Right kidney (tissue), 1 donor: ENCODE measurements at regions not wholly inside any gene's neighbourhood (a gene's known extent, or its start where the extent isn't known, plus 50 kb on each side); places are given as distances from the start of the nearest gene placed in this dataset.
"Not testable (repeated sequence)": the region's sequence is repeated elsewhere in the genome, so short reads cannot be mapped to it uniquely, and the experiment has no call there.

ENCODE experiments used
- DNase-seq: peaks from one replicate; pipeline ENCODE4 v3.0.0-alpha.2; 2016

- DNase-seq: no peak
Measured at GRCh38 chr12:91515944-91516694, 333.5 kb upstream of the DCN start.

DNA sequence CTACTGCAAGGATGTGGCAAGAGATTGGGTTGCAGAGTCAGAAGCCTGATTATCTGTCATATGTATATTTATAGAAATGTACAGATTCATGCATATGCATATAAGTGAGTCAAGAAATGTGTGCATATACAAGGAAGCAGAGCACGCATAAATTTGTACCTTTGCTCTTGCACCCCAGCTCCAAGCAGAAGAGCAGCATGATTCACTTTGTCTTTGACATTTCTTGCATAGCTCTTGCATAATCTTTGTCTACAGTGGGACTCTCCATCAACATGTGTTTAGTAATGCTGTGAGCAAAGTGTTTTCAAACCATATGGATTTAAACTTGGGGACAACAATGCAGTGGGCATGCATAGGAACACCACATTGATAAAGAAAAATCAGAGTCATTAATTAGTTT is 330.7 kb upstream of the DCN start:
- DNase-seq: no peak

GRCh38 chr12:91511795-91512420 is 329.3 kb upstream of the DCN start:
- DNase-seq: no peak

GRCh38 chr12:91507754-91508153 is 325.1 kb upstream of the DCN start:
- no peak for DNase-seq

DNA sequence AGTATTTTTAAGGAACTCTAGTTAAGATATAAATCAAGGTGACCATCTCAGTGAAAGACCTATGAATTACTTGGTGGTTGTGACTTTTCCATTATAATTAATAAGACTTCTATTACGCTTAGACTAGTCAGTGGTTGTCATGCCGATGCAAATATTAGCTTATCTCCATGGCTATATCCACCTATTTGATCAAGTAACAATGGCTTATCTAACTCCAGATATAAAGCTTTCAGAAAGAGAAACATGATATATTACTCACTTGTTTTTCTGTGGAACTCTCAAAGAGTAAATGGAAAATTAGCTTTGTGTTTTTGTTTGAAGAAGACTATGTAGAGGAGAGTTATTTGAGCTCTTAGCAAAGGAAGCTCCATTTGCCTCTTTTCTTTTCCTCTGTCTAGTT is 323.8 kb upstream of the DCN start:
- no peak for DNase-seq

DNA sequence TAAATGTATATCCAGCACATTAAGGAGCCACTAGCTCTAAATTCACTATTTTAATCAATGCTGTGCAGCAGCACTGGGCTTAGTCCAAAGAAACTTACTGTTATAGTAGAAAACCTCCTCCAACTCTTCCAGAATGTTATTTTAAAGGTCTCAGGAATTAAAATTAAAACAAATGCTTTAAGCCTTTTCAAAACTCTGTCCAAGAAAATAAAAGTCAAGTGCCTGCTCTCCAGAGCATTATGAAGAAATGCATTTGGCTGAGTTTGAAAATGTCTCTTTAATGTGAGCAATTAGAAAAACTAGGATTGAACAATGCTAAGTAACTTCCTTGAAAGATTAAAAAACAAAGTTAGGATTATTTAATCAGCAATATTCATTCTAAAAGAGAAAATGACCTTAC is 322.4 kb upstream of the DCN start:
- DNase-seq: no peak

DNA sequence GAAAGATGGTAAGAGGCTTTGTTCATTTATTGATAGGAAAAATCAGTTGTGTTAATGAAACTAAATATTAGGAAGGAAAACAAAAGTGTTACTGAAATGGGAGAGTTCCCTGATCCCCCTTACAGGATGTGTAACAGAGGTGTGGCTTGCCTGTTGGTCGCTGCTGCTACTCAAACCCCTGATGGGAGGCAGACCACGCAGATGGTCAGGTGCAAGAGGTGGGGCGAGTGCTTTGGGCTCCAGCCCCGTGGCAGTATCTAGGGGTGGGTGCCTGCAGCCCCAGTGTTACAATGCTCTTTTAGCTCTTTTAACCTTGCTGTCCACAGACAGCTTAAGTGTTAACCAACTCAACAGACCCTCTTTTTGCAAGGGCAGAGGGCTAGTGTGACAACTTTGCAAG is 319.6 kb upstream of the DCN start:
- no peak for DNase-seq

GRCh38 chr12:91496337-91496736 is 313.7 kb upstream of the DCN start:
- DNase-seq: no peak

DNA sequence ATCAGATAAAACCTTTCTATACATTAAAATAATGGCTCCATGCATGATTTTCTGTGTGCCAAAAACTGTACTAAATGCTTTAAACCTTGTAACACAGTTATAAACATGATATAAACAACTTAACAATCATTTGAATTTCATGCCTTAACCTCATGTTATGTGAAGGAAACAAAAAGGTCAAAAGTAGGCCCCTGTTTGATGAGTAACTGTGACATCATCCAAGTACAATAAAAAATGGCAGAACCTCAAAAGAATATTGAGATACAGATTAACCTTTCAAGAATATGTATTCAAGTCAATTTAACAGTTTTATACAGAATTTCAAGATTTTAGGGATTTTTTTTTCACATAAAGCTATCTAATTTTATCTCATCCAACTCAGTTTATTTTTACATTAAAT is 310.7 kb upstream of the DCN start:
- DNase-seq: no peak

DNA sequence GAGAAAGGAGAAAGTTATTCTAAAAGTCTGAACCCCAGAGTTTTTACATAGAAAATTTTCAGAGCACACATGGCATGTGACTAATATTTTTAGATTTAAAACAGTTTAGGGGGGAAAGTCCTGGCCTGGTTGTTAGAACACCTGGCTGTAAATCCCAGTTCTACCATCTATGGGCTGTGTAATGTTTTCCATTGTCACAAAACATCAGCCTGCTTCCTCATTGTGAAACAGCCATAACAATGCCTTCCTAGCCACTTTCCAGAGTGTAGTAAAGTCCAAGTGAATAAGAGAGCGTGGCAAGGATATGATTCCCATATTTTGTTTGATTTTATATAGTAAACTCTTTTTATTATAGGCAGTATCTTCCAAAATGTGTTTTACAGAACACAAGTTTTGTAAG is 310.0 kb upstream of the DCN start:
- DNase-seq: no peak

- no peak for DNase-seq
Measured at GRCh38 chr12:91490667-91491311, 308.2 kb upstream of the DCN start.

GRCh38 chr12:91483471-91483985 is 300.9 kb upstream of the DCN start:
- DNase-seq: no peak

DNA sequence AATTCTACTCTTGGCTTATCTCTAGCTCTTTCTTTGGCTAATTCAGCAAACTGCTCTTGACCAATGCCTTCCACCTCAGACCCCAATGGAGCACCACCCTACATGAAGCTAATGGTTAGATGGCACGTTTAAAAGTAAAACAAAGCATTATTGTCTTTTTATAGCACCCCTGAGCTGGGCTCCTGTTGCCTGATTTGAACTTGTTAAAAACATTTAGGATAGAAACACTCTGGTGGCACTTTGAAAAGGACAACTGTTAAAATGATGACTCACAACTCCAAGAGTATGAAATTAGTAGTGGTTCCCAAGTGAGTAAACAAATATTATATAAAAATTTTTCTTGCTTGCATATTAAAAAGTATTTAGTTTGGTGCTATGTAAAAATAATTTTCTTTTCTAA is 299.6 kb upstream of the DCN start:
- no peak for DNase-seq

DNA sequence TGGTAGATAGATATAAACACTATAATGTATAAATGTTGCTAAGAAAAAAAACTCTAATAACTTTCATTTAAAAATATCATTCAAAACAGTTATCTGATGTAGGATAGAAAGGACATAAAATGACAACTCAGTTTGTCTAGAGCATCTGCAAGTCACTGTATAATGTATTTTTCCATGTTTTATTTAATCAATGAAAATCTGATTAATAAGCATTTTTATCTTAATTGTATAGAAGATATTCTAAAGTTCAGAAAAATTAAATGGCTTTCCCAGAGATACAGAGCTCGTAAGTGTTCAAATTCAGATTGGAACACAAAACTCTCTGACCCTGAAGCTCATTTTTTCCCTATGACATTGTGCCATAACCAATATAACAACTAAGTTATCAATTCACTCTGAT is 295.9 kb upstream of the DCN start:
- no peak for DNase-seq

DNA sequence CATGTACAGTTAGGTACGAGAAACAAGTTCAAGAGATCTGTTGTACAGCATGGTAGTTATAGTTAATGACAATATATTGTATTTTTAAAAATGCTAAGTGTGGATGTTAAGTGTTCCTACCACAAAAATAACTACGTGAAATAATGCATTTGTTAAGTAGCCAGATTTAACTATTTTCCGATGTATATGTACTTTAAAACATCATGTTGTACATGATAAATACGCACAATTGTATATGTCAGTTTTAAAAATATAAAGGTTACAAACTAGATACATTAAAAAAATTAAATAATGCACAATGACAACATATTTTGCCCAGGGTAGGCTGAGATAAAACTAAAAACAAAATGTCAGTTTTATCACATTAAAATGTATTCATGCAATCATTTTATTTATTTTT is 285.1 kb upstream of the DCN start:
- DNase-seq: no peak

GRCh38 chr12:91461061-91461460 is 278.4 kb upstream of the DCN start:
- DNase-seq: no peak

DNA sequence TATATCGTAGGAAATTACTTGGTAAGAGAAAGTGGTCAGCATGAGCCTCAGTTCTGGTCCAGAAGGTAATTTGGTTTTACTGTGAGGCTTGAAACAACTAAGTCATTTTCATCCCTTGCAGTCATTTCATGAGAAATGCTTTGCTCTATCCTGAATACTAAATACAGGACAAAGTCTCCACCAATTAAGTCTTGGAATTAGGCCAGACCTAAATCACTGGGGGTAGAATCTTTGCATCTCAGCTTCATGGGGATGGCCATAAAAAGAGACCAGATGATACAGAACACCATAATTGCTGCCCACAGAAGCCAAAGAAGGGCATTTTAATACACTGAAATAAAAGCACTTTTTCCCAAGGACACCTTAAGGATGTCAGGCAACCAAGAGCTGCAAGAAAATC is 277.9 kb upstream of the DCN start:
- DNase-seq: no peak

- DNase-seq: no peak
Measured at GRCh38 chr12:91455321-91455720, 272.7 kb upstream of the DCN start.

DNA sequence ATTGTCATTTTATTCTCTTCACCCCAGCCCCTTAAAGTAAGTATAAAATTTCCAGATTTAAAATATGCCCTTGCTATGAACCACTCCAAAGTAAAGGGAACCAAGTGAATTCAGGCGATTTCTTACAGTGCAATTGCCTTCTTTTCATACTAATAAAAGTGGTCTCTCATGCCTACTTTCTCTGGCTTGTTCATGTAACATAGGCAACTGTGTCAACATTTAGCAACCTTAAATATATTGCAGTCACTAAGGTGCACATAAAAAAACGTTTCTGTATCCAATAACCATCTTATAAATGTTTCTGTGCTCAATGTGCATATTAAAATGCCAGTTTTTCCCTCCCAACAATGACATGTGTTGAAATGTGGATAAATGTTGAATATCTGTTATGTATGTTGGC is 271.6 kb upstream of the DCN start:
- no peak for DNase-seq

DNA sequence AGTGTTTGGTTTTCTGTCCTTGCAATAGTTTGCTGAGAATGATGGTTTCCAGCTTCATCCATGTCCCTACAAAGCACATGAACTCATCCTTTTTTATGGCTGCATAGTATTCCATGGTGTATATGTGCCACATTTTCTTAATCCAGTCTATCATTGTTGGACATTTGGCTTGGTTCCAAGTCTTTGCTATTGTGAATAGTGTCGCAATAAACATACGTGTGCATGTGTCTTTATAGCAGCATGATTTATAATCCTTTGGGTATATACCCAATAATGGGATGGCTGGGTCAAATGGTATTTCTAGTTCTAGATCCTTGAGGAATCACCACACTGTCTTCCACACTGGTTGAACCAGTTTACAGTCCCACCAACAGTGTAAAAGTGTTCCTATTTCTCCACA is 269.8 kb upstream of the DCN start:
- DNase-seq: not testable (repeated sequence)

DNA sequence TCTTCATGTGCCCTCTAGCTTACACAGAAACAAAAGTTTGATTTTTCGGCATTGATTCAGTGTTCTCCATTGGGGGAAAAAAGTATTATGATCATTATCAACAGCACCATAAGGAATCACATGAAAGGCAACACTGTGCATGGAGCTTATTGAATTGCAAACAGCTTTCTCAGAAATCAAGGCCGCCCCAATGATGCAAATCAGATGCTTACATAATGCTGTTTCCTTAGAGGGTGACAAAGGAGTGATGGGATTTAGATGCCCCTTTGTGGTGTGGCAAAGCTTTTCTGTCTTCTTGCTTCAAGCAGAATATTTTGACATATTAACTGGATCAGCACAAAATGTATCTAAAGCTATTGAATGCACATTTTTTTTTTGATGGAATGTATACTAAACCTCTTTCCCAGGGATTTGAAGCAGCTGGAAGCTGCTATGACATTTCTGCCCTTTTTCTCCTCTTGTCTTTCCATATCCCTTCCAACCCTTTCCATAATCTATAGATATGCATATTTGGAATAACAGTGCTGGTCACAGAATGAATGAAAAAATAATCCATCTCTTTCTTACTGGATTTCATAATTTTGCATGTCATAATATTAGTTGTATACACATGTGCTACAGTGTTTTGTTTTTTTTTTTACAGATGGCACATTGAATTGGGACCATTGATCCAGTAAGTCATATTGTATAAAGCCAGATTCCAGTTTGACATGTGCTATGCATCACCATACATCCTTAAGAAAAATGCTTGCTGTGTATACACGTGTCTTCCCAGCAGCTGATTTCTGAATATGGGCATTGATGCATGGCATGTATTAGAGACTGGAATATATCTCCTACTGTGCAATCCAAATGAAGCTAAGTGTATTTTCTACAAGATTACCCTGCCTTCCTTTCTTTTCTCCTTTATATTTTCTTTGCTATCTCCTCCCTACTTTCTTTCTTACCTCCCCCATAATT is 259.7 kb upstream of the DCN start:
- no peak for DNase-seq

DNA sequence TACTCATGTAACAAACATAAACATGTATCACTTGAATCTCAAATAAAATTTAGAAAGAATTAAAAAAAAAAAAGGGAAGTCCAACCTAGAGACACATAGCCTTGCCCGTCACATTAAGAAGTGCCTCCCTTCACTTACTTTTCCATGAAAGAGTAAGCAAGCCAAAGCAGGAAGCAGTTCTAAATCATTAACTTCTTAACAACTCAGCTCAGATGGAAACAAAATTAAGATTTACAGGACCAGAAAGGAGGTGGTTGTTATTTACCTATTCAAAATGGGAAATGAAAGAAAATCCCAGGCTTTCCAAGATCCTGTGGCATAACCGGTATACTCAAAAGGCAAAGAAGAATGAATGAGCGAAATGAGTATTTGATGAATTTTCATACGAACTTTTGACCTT is 258.6 kb upstream of the DCN start:
- no peak for DNase-seq

- DNase-seq: no peak
Measured at GRCh38 chr12:91434081-91434480, 251.5 kb upstream of the DCN start.
